CD4-positive, alpha-beta T cell treated with Interleukin-2 at 100 ng/mL for 4 hours (primary cell): ENCODE measurements at regions not wholly inside any gene's neighbourhood (a gene's known extent, or its start where the extent isn't known, plus 50 kb on each side); places are given as distances from the start of the nearest gene placed in this dataset.

Source experiments
- DNase-seq: peaks from one replicate; pipeline ENCODE4 v3.0.0-alpha.2; 2020; ENCODE audit warnings: low spot score

DNA sequence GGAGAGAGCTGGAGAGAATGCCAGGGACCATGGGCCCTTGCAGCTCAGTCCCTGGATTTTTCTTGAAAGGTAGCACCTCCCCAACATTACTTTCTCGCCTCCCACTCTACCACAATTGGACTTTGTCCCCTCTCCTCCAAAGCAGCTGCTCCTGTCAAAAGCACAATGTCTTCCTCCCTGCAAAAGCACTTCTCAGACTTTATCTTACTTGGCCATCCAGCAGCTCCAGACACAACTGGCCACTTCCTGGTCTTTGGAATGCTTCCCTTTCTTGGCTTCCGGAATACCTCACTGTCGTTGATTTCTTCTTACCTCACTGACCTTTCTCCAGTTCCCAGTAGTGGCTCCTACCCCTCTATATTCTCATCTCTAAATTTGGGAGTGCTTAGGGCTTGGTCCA lies 134.6 kb upstream of the PROK2 start:
- DNase-seq: no peak

DNA sequence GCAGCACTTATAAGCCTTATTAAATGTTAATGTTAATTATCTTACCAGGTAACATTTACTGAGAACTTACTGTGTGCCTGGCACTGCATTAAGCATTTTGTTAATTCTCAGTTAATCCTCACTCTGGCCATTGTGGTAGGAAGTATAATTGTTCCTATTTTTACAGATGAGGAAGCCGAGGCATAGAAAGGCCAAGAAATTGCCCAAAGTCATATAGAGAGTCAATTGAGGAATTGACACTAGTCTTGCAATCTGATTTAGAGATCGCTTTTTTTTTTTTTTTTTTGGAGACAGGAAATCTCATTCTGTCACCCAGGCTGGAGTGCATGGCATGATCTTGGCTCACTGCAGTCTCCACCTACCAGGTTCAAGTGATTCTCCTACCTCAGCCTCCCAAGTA lies 132.6 kb upstream of the PROK2 start:
- DNase-seq: no peak

DNA sequence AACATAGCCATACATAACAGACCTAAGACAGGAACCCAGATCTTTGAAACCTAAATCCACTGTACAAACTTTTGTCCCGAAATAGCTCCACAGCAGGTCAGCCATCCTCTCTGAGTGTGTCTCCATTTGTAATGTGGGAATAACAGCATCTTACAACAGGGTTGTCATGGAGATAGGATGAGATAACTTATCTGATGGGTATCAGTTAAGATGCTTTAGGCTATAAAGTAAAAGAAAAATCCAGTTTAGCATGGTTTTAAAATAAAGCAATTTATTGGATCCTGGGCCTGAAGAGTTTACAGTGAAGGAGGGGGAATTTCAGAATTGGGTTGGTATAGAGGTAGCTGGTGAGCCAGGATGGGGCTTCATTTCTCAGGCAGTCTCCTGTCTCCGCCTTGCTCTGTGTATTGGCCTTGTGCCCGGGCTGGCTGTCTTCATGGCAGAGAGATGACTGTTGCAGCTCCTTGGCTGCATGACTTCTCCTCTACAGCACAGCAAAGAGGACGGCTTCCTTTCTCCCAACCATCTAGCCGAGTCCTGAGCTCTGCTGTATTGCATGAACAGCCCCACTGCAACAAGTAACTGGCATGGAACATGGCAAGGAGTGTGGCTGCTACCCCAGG lies 131.9 kb upstream of the PROK2 start:
- DNase-seq: no peak

DNA sequence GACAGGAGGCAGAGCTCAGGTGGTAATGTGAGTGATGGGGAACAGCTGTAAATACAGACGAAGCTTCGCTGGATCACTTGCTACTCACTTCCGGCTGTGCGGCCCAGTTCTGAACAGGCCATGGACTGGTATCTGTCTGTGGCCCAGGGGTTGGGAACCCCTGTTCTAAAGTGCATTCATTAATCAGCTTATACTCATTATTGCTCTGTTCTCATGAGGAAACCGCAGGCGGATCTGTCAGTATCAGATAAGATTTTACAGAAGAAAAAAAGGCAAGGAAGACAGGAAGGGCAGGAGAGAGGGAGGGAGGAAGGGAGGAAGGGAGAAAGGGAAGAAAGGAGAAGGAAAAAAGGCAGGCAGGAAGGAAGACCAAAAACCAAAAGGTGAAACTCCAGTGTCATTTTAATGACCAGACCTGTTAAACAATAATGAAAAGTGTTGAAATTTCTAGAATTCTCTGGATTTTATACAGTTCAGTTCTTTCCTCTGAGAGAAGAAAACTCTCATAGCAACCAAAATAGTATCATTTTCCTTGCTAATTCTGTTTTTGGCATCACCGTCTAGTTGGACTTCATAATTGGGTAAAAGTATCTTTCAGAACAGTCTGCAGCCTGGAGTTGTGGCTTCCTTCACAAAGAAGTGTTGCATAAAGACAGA lies 128.0 kb upstream of the PROK2 start:
- DNase-seq: no peak

DNA sequence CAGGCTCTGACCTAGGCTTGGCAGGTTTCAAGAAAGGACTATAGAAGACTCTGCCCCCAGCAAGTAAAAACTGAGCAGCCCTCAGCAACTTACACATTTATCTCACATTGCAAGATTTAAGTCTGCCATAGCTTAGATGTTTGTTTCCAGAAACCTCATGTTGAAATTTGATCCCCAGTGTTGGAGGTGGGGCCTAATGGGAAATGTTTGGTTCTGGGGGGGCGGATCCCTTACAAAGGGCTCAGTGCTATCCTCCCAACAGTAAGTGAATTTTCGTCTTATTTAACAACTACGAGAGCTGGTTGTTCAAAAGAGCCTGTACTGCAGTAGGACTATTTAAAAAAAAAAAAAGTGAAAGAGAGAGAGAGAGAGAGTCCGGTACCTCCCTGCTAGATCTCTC lies 125.2 kb upstream of the PROK2 start:
- no peak for DNase-seq

DNA sequence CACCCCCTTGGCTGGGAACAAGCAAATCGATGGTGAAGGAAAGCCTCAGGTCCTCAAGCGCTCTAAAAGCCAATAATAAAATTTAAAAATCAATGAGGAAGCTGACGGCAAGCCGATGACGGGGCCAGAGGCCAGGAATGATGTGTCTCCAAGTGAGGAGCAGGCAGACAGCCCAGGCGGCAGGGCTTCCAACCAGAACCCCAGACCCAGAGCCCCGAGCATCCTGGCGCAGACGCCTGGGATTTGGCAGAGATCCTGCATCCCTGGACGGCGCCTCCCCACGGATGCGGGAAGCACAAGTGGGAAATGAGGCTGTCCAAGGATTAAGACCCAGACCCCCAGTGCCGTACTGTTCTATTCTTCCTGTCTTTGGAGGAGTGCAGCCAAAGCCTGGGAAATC lies 123.0 kb upstream of the PROK2 start:
- no peak for DNase-seq

DNA sequence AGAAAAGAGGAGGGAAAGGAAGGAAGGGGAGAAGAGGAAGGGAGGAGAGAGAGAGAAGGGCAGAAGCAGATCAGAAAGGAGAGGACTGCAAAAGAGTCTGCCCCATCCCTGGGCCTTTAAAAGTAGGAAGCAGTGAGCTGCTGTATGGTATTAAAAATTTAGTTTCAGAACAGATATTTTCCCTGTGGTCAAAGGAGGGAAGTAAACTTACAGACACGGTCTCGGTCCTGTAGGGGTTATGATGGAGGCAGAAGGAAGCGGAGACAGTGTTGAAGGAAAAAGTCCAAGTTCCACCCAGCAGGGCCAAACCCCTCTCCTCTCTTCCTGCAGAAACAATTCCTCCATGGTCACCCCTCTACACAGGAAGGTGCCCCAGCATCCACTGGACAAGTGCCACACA lies 122.0 kb upstream of the PROK2 start:
- DNase-seq: no peak

DNA sequence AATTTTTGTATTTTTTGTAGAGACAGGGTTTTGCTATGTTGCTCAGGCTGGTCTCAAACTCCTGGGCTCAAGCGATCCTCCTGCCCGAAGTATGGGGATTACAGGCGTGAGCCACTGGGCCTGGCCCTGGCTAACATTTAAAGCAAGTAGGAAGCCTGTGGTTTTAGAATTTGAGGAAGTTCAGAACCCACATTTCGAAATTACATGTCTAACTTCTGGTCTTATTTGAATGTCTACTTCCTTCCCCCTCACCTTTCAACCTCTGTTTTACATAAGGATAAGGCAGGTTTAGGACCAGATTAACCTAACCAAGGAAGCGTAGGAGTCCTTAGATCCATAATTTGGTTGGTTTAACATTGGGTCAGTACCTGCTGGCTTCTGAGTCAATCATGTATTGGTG lies 120.5 kb upstream of the PROK2 start:
- no peak for DNase-seq

DNA sequence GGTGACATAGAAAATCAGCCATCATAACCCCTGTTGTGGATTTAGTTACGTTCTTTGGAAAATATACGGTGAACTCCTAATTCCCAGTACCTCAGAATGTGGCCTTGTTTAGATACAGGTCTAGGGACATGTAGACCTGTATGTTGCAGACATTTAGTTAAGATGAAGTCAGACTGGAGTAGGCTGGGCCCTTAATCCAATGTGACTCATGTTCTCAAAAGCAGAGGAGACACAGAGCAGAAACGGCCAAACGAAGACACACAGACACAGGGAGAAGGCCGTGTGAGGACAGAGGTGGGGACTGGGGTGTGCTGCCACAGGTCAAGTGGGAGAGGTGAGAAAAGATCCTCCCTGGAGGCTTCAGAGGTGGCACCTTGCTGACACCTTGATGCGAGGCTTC lies 119.0 kb upstream of the PROK2 start:
- DNase-seq: no peak

DNA sequence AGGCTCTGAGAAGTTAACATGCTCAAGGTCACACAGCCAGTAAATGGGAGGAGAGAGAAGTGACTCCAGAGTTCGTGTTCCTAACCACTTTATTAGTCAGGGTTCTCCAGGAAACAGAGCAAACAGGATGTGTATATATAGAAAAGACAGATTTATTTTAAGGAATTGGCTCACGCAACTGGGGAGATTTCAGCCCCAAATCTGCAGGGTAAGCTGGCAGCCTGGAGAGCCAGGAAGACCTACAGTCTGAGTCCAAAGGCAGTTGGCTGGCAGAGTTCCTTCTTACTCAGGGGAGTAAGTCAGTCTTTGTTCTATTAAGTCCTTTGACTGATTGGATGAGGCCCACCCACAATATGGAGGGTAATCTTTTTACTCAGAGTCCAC lies 118.2 kb upstream of the PROK2 start:
- DNase-seq: no peak

DNA sequence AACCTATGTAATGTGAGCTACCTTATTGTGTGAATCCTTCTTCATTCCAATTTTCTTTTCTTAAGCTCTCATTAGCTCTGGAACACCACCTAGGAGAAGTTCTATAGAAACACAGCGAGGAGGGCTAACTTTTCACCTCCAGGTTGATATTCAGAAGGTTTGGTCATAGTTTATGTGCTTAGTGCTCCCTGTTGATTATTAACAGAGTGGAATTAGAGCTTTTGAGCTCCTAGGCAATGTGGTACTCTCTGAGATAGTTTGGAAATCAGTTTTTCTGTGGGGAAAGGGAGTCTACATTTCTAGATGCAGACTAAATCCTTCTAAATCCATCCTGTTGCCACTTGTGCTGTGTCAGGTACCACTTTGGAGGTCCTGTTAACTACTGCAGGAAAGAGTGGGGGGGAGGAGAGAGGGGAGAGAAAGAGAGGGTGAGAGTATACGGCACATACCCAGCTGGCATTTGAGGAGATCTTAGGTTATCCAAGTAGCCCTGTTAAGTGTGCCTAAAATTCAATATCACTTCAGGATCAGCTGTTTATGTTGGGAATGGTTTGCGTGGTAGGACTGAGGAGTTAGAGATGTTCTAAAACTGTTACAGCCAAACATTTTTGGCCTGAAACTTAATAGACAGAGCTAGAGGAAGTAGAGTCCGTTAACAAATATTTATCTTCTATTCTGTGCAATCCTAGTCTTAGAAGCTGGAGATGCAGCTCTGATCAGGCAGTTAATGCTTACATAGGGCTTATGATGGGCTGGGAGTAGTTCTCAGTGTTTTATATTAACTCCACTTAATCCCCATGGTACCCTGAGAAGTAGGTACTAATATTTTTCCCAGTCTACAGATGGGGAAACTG lies 117.5 kb upstream of the PROK2 start:
- DNase-seq: no peak

DNA sequence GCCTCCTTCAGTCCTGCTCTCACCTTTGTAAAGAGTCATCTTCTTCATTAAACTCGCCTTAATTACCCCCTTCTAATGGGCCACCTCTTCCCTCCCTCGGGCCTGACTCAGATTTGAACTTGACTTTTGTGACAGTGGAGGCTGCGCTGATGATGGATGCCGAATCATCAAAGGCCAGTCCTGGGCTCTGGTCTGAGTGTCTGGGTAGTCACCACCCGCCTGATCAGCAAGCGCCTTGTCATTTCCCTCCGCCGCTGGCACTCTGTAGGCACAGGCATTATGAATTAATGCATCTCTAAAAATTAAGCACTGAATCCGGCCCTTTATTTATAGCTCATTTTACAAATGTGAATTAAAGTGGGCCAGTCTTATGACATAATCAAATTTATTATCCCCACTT lies 116.7 kb upstream of the PROK2 start:
- no peak for DNase-seq

DNA sequence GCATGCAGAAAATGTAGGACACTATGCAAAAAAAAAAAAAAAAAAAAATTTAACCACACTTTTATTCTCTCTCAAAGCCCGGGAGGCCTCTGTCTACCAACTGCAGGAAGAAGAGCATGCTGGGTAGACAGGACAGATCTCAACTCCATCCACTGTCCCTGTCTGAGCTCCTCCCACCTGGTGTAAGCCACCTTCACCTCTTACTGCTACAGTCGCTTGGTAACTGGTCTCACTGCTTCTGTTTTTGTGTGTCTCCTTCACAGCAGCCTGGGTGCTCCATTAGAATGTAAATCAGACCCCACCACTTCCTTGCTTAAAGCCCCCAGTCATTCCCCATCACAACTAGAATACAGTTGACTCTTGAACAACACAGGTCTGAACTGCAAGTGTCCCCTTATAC lies 115.1 kb upstream of the PROK2 start:
- DNase-seq: no peak

DNA sequence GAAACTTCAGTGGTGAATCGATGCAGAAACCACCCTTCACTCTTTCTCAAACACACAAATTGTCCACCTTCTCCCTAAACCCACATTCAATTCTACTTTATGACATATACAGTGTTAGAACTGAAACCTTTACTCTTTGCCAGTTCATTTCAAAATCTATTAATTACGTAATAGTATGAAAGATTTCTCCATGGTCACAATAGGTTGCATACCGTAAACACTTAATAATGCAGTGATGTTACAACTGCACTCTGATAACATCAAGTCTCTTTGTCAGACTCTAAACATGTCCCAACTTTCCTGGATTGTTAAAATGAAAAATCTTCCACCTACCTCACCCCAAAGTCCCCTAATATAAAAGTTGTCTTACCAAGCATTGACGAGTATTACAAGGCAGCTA lies 111.8 kb upstream of the PROK2 start:
- no peak for DNase-seq

DNA sequence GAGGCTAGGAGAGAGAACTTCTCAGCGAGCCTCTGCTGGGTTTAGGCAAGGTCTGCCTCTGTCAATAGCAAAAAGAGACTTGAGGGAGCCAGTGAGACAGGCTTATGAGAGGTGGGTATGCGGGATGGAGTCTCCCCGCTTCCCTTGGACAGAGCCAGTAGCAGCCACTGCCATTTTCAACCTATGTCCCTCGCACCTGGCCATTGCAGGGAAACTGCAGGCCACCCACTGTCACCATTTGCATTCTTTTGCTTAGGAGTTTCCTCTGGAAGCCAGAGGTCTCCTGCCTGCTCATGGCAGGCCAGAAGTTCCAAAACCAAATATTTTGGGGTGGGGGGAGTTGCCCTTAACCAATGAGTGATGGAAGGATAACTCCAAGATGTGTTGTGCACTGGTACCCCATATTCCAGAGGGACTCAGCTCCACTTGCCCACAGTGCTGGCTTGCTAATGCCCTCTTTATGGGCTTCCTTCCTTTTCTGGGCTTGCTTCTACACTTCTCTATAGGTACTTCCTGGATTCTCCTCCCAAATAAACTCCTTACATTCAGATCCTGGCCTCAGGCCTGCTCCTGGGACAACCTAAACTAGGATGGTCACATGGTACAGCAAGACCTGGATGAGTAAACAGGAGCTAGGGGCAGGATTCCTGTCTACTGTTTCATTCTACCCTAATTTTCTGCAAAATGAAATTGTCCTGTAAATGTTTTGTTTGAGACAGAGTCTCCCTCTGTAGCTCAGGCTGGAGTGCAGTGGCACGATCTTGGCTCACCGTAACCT lies 108.9 kb upstream of the PROK2 start:
- DNase-seq: no peak

DNA sequence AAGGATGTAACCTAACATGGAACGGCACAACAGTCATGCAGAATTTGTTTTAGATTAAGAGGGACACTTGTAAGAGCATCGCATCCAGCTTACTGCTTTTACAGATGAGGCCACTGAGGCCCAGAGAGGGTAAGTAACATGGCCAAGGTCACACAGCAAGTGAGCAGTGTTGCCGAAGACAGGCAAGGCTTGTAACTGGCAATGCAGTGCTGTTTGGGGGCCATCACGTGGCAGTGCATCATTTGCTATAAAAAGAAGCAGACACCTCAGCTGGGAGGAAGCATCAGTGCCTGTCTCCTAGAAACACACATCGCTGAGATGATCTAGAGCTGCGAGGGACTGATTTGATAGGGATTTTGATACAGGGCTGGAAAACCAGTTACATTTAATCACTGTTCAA lies 108.2 kb upstream of the PROK2 start:
- no peak for DNase-seq

DNA sequence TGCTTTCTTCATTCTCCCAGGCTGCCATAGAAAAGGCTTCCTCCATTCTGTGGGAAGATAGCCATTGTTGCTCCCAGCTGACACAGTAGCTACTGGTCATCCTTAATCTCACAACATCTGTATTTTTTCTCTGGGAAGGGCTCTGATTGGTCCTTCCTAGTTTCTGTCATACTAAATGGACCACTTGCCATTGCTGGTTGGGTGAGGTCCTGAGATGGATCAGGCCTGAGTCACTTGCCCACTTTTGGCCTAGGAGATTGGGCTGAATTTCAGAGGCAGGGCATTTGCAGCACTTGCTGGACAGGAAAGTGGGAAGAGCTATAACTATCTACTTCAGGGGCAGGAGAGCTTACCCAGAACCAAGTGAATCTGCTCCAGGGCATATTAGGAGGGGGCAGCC lies 106.5 kb upstream of the PROK2 start:
- DNase-seq: no peak

DNA sequence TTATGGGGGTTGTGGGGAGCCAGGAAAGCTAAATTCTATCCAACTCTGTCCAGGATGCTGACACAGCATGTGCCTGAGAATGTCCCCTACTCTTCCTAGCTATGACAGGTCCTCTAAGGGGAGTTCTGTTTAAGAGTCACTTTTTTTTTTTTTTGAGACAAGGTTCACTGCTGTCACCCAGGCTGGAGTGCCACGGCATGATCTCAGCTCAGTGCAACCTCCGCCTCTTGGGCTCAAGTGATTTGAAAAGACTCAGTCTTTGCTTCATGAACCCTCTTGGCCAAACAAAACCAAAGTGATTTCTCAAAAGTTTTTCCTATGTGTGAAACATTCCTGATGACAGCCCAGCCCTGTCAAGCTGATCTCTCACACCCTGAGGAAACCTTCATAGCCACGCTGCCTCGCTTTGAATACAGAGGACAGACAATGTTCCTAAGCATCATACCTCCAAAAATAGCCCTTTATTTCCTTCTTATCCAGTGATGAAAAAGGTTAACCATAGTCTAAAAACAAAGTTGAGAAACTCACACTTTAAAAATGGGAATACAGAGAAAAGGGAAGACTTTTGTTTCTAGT lies 105.5 kb upstream of the PROK2 start:
- DNase-seq: no peak

DNA sequence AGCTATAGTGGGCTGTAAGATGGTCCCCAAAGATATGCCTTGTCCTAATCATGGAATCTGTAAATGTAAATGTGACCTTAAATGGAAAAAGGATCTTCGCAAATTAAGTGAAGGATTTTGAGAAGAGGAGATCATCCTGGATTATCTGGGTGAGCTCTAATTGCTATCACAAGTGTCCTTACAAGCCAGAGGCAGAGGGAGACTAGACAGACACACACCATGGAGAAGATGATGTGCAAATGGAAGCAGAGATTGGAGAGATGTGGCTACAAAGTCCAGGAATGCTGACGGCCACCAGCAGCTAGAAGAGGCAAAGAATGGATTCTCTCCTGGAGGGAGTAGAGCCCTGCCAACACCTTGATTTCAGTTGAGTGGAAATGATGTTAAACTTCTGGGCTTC lies 102.3 kb upstream of the PROK2 start:
- no peak for DNase-seq

DNA sequence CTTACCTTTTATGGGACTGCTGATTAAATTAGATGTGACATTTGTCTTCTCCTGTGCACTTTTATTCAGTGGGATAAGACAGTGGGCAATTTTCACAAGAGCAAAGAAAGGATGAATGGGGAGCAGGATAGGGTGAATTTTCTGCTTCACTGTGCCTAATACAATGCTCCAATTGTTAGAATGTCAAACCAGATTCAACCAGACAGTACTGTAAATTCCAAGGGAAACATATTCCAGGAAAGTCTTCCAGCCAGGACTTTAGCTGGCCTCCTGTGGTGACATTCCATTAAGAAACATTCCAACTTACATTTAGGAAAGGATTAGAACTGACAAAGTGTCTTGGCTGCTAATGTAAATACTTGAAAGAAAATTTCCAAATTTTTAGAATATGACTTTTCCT lies 100.1 kb upstream of the PROK2 start:
- DNase-seq: no peak

DNA sequence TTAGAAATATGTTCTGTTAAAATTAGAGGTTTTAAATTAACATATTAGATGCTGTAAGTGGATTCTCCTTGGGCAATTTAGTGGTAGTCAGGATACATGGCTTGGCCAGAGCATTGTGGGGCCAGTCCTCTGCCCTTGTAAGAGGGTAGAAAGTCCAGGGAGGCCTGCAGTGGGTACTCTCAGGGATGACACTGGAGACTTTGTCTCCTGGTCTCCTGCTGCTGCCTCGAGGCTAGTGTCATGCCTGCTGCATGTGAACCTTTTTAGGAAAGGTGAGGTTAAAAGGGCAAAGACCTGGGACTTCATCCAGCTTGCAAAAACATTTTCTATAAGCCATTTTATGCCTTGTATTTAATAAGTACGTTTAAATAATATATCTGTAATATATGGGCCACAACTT lies 96.8 kb upstream of the PROK2 start:
- no peak for DNase-seq

DNA sequence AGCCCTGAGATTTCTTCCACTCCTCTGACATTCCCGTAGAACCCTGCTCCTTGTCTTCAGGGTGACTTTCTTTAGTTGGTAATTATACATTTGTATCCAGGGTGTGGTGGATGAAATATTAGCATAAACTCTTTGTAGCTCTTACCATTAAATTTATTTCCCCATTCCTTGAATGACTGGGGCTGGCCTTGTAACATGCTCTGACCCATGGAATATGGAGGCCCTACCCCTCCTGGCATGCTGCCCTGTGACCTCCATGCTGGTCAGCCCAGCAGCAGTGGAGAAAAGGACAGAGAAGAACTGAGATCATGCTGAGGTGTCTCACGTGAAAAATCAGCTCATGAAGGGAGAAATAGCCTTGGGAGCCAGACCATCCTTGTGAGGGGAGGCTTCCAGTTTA lies 96.1 kb upstream of the PROK2 start:
- no peak for DNase-seq
